NB4 (cell line): ENCODE measurements at regions not wholly inside any gene's neighbourhood (a gene's known extent, or its start where the extent isn't known, plus 50 kb on each side); places are given as distances from the start of the nearest gene placed in this dataset.

Experiments
- CTCF ChIP-seq: IDR thresholded peaks from one replicate; pipeline ENCODE4 v1.5.1; 2012; ENCODE audit warnings: low read depth, low read length
- POLR2A ChIP-seq: IDR thresholded peaks from 2 replicates; pipeline ENCODE4 v1.6.1; 2011; ENCODE audit warnings: mild to moderate bottlenecking; ENCODE audit not compliant: insufficient read length; ENCODE audit errors: extremely low read depth

- TF ChIP-seq CTCF = no peak
- no peak for TF ChIP-seq POLR2A
Observed at GRCh38 chr2:145822892-145823534, 1303.1 kb upstream of the ZEB2 start.
